AG10803 (cell line): ENCODE measurements at regions not wholly inside any gene's neighbourhood (a gene's known extent, or its start where the extent isn't known, plus 50 kb on each side); places are given as distances from the start of the nearest gene placed in this dataset.

Experiments
- DNase-seq: peaks from one replicate; pipeline ENCODE4 v3.0.0; 2010; ENCODE audit warnings: low read depth
- H3K4me3 ChIP-seq: 2 replicates; pipeline ENCODE4 v1.5.1; 2011; ENCODE audit warnings: mild to moderate bottlenecking, low read length, control low read depth
- CTCF ChIP-seq: conservative IDR thresholded peaks from 2 replicates; pipeline ENCODE4 v1.5.1; 2011; ENCODE audit warnings: mild to moderate bottlenecking, low read length, control low read depth, inconsistent platforms

- no peak for TF ChIP-seq CTCF
- no peak overlapping the region for H3K4me3 ChIP-seq
- DNase-seq = no peak
Observed at GRCh38 chr2:70369082-70369481, 67.2 kb upstream of the FAM136A start.

- no peak for DNase-seq
- no peak overlapping the region for H3K4me3 ChIP-seq
- no peak for TF ChIP-seq CTCF
Observed at GRCh38 chr2:70368545-70368944, 66.7 kb upstream of the FAM136A start.

GRCh38 chr2:70367722-70368323 lies 66.0 kb upstream of the FAM136A start:
- no peak overlapping the region for H3K4me3 ChIP-seq
- DNase-seq = peak; percentile 41
- TF ChIP-seq CTCF = no peak

- no peak for DNase-seq
- H3K4me3 ChIP-seq = no peak overlapping the region
- TF ChIP-seq CTCF = no peak
Observed at GRCh38 chr2:70362661-70363060, 60.8 kb upstream of the FAM136A start.

GRCh38 chr2:70360661-70361270 lies 58.9 kb upstream of the FAM136A start:
- DNase-seq = no peak
- no peak for TF ChIP-seq CTCF
- no peak overlapping the region for H3K4me3 ChIP-seq

GRCh38 chr2:70357684-70358071 lies 55.8 kb upstream of the FAM136A start:
- no peak for TF ChIP-seq CTCF
- peak; percentile 77 for DNase-seq
- no peak overlapping the region; the same call in 1 of the 2 replicates for H3K4me3 ChIP-seq
